ENCODE measurements at regions not wholly inside any gene's neighbourhood (a gene's known extent, or its start where the extent isn't known, plus 50 kb on each side); places are given as distances from the start of the nearest gene placed in this dataset.

DNA sequence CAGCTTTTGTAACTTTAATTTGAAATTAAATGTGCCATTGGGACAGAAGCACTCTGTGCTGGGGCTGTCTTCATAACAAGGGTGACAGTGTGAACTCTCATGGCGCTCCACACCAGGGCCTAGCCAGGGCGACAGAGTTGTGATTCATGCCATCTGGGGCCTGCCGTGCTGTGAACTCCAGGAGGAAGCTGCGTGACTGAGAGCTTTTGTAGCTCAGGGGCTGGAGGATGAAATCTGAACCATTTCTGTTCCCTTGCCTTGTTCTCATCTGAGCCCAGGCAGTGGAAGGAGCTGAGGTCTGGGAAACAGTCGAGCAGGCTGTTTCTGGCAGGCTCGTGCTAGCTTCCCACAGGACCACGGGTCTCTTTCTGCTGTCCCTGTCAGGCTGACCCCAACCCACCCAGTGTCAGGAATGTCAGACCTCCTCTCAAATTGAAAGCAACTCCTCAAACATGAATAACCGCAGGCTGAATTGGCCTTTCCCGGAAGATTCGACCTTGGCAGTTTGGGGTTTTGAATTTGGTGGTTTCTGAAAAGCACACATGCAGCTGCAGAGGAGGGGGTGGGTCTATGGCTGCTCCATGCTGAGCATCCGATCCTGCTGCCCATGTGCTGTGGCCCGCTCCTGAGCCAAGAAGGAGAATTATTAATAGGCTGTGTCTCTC is 69.2 kb upstream of the RPS23 start:
- TF ChIP-seq, protein P1, sequence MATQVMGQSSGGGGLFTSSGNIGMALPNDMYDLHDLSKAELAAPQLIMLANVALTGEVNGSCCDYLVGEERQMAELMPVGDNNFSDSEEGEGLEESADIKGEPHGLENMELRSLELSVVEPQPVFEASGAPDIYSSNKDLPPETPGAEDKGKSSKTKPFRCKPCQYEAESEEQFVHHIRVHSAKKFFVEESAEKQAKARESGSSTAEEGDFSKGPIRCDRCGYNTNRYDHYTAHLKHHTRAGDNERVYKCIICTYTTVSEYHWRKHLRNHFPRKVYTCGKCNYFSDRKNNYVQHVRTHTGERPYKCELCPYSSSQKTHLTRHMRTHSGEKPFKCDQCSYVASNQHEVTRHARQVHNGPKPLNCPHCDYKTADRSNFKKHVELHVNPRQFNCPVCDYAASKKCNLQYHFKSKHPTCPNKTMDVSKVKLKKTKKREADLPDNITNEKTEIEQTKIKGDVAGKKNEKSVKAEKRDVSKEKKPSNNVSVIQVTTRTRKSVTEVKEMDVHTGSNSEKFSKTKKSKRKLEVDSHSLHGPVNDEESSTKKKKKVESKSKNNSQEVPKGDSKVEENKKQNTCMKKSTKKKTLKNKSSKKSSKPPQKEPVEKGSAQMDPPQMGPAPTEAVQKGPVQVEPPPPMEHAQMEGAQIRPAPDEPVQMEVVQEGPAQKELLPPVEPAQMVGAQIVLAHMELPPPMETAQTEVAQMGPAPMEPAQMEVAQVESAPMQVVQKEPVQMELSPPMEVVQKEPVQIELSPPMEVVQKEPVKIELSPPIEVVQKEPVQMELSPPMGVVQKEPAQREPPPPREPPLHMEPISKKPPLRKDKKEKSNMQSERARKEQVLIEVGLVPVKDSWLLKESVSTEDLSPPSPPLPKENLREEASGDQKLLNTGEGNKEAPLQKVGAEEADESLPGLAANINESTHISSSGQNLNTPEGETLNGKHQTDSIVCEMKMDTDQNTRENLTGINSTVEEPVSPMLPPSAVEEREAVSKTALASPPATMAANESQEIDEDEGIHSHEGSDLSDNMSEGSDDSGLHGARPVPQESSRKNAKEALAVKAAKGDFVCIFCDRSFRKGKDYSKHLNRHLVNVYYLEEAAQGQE (IDR thresholded peaks at IDR 0.05; ENCODE audit: insufficient replicate concordance, low read depth): no peak
- TF ChIP-seq POLR2AphosphoS5 (IDR thresholded peaks at IDR 0.05; ENCODE audit: low read depth) (no peak), SPI1 (IDR thresholded peaks at IDR 0.05; ENCODE audit: borderline replicate concordance, low read depth) (no peak), GABPA (IDR thresholded peaks at IDR 0.05; ENCODE audit: low read depth) (no peak)
- TF ChIP-seq, protein P2, sequence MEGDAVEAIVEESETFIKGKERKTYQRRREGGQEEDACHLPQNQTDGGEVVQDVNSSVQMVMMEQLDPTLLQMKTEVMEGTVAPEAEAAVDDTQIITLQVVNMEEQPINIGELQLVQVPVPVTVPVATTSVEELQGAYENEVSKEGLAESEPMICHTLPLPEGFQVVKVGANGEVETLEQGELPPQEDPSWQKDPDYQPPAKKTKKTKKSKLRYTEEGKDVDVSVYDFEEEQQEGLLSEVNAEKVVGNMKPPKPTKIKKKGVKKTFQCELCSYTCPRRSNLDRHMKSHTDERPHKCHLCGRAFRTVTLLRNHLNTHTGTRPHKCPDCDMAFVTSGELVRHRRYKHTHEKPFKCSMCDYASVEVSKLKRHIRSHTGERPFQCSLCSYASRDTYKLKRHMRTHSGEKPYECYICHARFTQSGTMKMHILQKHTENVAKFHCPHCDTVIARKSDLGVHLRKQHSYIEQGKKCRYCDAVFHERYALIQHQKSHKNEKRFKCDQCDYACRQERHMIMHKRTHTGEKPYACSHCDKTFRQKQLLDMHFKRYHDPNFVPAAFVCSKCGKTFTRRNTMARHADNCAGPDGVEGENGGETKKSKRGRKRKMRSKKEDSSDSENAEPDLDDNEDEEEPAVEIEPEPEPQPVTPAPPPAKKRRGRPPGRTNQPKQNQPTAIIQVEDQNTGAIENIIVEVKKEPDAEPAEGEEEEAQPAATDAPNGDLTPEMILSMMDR (IDR thresholded peaks at IDR 0.05; ENCODE audit: insufficient read depth, low read length): no peak
- Histone ChIP-seq H3K4me3 (replicated peaks; ENCODE audit: insufficient read depth, low read length) (no peak overlapping the region), H3K27me3 (ENCODE audit: insufficient read depth, poor library complexity, severe bottlenecking) (no peaks in the 10 kb centered on the region), H3K27ac (replicated peaks) (no peak overlapping the region)
- DNase-seq (ENCODE audit: low read depth in 1 of 2, low spot score in 1 of 2): no peak

DNA sequence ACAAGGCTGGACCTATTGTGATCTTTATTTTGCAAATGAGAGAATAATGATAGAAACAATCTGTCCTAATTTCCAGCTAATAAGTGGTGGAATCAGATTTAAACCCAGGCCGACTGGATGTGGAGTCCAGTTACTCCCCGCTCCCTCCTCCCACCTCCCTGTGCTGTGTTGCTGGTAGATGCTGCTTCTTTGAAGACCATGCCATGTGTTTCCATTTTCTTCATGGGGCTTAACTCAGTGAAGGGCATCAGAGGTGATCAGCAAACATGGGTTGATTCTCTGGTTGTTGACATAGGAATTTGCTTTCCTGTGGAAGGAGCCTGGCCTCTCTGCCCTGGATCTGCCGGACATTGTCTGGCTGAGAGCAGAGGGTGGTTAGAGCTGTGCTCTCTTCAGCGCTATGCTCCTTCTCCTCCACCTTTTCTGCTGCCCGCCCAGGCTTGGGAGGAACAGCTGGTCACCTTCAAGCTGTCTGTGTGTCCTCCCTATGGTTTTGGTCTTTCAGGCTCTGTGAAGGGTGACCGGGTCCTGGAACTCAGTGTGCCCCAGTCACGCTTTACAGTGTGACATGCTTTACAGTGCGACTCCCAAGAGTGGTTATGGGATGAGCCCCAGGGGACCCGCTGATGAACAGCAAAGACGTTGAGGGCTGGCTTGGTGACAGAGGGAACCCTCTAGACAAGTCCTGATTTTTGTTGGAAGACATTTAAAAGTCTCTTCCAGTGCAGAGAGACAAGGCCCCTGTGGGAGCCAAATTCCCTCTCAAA is 68.4 kb upstream of the RPS23 start:
- H3K4me3 ChIP-seq (replicated peaks; ENCODE audit: insufficient read depth, low read length): no peak overlapping the region
- no peak overlapping the region for H3K27ac ChIP-seq (replicated peaks)
- TF ChIP-seq SPI1 (IDR thresholded peaks at IDR 0.05; ENCODE audit: borderline replicate concordance, low read depth): no peak
- TF ChIP-seq, protein P2 (IDR thresholded peaks at IDR 0.05; ENCODE audit: insufficient read depth, low read length): no peak
- TF ChIP-seq, protein P1 (IDR thresholded peaks at IDR 0.05; ENCODE audit: insufficient replicate concordance, low read depth): no peak
- no peaks in the 10 kb centered on the region for H3K27me3 ChIP-seq (ENCODE audit: insufficient read depth, poor library complexity, severe bottlenecking)
- no peak for DNase-seq (ENCODE audit: low read depth in 1 of 2, low spot score in 1 of 2)

DNA sequence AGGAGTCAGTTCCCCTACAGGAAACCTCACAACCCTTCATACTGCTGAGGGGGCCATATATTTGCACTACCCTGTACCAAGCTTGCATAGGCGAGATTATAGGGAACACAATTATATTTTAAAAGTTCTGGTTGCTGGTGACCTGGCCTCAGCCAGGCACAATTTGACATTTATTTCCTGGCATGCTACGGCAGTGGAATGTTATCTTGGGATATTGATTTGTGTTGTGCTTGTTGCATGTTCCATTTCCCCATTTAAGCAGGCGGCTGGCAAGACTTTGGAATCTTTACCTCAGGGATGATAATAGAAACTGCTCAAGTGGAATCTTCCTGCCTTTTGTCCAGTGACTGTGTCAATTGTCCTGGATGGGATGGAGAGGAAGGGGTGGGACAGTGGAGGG is 67.0 kb upstream of the RPS23 start:
- Histone ChIP-seq H3K4me3 (replicated peaks; ENCODE audit: insufficient read depth, low read length) (no peak overlapping the region), H3K27ac (replicated peaks) (no peak overlapping the region), H3K27me3 (ENCODE audit: insufficient read depth, poor library complexity, severe bottlenecking) (no peaks in the 10 kb centered on the region)
- no peak for DNase-seq (ENCODE audit: low read depth in 1 of 2, low spot score in 1 of 2)
- TF ChIP-seq SPI1 (IDR thresholded peaks at IDR 0.05; ENCODE audit: borderline replicate concordance, low read depth) (no peak), POLR2AphosphoS5 (IDR thresholded peaks at IDR 0.05; ENCODE audit: low read depth) (no peak), GABPA (IDR thresholded peaks at IDR 0.05; ENCODE audit: low read depth) (no peak)
- TF ChIP-seq, protein P2 (IDR thresholded peaks at IDR 0.05; ENCODE audit: insufficient read depth, low read length): no peak
- TF ChIP-seq, protein P1 (IDR thresholded peaks at IDR 0.05; ENCODE audit: insufficient replicate concordance, low read depth): no peak

Measured in HL-60 (cell line).